ENCODE measurements at regions not wholly inside any gene's neighbourhood (a gene's known extent, or its start where the extent isn't known, plus 50 kb on each side); places are given as distances from the start of the nearest gene placed in this dataset.

- Mint-ChIP-seq H3K9me3 (ENCODE audit: low read depth, unreplicated experiment) (peaks cover 5% of the 10 kb centered on the region), H3K27me3 (ENCODE audit: unreplicated experiment) (no peaks in the 10 kb centered on the region), H3K4me1 (ENCODE audit: low read depth, unreplicated experiment) (peaks cover 14% of the 10 kb centered on the region), H3K27ac (ENCODE audit: unreplicated experiment) (no peak overlapping the region), H3K4me3 (ENCODE audit: low read depth, unreplicated experiment) (no peak overlapping the region), H3K36me3 (ENCODE audit: insufficient read depth, unreplicated experiment) (no peaks in the 10 kb centered on the region)
- DNase-seq: no peak
- intact Hi-C loops (cut with micrococcal nuclease; ENCODE audit: unreplicated experiment): no loop called here
- BruUV-seq (replicated peaks): no TSS peak
- CTCF ChIA-PET: no interaction called here
- TF ChIP-seq, protein P1, sequence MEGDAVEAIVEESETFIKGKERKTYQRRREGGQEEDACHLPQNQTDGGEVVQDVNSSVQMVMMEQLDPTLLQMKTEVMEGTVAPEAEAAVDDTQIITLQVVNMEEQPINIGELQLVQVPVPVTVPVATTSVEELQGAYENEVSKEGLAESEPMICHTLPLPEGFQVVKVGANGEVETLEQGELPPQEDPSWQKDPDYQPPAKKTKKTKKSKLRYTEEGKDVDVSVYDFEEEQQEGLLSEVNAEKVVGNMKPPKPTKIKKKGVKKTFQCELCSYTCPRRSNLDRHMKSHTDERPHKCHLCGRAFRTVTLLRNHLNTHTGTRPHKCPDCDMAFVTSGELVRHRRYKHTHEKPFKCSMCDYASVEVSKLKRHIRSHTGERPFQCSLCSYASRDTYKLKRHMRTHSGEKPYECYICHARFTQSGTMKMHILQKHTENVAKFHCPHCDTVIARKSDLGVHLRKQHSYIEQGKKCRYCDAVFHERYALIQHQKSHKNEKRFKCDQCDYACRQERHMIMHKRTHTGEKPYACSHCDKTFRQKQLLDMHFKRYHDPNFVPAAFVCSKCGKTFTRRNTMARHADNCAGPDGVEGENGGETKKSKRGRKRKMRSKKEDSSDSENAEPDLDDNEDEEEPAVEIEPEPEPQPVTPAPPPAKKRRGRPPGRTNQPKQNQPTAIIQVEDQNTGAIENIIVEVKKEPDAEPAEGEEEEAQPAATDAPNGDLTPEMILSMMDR (IDR thresholded peaks at IDR 0.05; ENCODE audit: unreplicated experiment): no peak
These were observed 216.1 kb downstream of the TLE1 start for GRCh38 chr9:81473206-81473605.

DNA sequence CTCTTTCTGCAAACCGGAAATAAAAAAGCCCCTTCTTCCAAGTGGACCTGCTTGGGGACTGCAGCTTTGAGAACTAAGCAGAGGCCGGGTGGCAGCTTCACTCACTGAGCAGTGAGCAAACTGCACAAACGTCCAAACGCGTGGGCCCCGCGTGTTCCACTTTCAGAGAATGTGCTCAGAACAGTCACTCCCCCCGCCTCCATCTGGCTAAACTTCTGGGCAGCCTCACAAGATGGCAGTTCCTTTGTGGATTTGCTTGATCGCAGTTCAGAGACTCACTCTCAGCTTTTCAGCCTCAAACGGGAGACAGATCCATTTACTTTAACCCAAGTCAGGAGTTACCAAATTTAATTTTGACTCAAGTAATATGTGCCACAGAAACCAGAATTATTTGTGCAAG lies 216.6 kb downstream of the TLE1 start:
- peaks cover 14% of the 10 kb centered on the region for H3K4me1 Mint-ChIP-seq (ENCODE audit: low read depth, unreplicated experiment)
- TF ChIP-seq, protein P1 (IDR thresholded peaks at IDR 0.05; ENCODE audit: unreplicated experiment): no peak
- no peak overlapping the region for H3K27ac Mint-ChIP-seq (ENCODE audit: unreplicated experiment)
- CTCF ChIA-PET: no interaction called here
- DNase-seq: no peak
- no peaks in the 10 kb centered on the region for H3K36me3 Mint-ChIP-seq (ENCODE audit: insufficient read depth, unreplicated experiment)
- H3K9me3 Mint-ChIP-seq (ENCODE audit: low read depth, unreplicated experiment): peaks cover 5% of the 10 kb centered on the region
- H3K4me3 Mint-ChIP-seq (ENCODE audit: low read depth, unreplicated experiment): no peak overlapping the region
- no peaks in the 10 kb centered on the region for H3K27me3 Mint-ChIP-seq (ENCODE audit: unreplicated experiment)
- no TSS peak for BruUV-seq (replicated peaks)
- intact Hi-C loops (cut with micrococcal nuclease; ENCODE audit: unreplicated experiment): no loop called here

DNA sequence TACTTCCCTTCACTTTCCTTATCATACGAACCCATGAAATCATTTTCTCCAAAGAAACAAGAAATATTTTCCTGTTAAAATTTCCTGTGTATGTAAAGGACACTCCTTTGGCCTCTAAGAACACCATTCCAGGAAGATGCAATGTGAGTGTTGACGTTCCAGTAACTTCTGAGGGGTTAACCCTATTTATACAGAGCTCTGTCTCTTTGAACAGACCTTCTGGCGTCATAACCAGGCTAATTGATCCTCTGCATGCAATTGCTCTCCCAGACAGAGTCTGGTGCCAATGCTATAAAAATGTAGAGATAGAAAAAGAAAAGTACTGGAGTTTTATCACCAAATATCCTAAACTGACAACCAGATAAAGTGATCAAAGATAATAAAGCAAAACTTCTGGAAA lies 218.5 kb downstream of the TLE1 start:
- H3K36me3 Mint-ChIP-seq (ENCODE audit: insufficient read depth, unreplicated experiment): no peaks in the 10 kb centered on the region
- CTCF ChIA-PET: no interaction called here

DNA sequence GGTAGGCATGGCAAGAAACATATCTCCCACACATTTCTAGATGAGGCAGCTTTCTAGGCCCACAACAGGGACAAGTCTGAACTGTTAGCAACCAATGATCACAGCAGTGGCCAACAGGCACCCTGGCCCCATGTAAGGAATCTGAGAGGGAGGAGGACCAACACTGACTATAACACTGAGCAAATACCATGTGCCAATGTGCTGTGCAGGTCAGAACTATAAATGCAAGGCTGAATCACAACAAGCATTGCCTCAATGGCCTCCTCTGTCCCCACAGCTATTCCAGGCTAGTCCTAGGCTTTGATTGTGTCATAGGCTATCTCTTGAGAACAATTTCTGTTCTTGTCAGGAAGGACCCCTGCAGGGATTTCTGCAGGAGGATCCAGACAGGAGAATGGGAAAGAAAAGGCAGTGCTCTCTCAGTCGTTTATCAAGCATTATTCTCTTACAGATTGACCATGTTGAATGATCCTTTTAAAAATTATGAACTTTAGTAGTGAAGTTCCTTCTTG lies 221.2 kb downstream of the TLE1 start:
- Mint-ChIP-seq H3K4me1 (ENCODE audit: low read depth, unreplicated experiment) (no peaks in the 10 kb centered on the region), H3K9me3 (ENCODE audit: low read depth, unreplicated experiment) (no peaks in the 10 kb centered on the region), H3K27me3 (ENCODE audit: unreplicated experiment) (no peaks in the 10 kb centered on the region), H3K4me3 (ENCODE audit: low read depth, unreplicated experiment) (no peak overlapping the region), H3K36me3 (ENCODE audit: insufficient read depth, unreplicated experiment) (no peaks in the 10 kb centered on the region), H3K27ac (ENCODE audit: unreplicated experiment) (no peak overlapping the region)
- TF ChIP-seq, protein P1 (IDR thresholded peaks at IDR 0.05; ENCODE audit: unreplicated experiment): no peak
- DNase-seq: no peak
- CTCF ChIA-PET: no interaction called here
- intact Hi-C loops (cut with micrococcal nuclease; ENCODE audit: unreplicated experiment): no loop called here
- no TSS peak for BruUV-seq (replicated peaks)

More for the DNA sequence above, 218.5 kb downstream of the TLE1 start:
- Mint-ChIP-seq H3K27me3 (ENCODE audit: unreplicated experiment) (no peaks in the 10 kb centered on the region), H3K4me1 (ENCODE audit: low read depth, unreplicated experiment) (peaks cover 14% of the 10 kb centered on the region), H3K9me3 (ENCODE audit: low read depth, unreplicated experiment) (peaks cover 5% of the 10 kb centered on the region), H3K4me3 (ENCODE audit: low read depth, unreplicated experiment) (no peak overlapping the region), H3K27ac (ENCODE audit: unreplicated experiment) (no peak overlapping the region)
- intact Hi-C loops (cut with micrococcal nuclease; ENCODE audit: unreplicated experiment): no loop called here
- DNase-seq: no peak
- BruUV-seq (replicated peaks): no TSS peak
- TF ChIP-seq, protein P1 (IDR thresholded peaks at IDR 0.05; ENCODE audit: unreplicated experiment): no peak
